DOHH2 (cell line): ENCODE measurements at regions not wholly inside any gene's neighbourhood (a gene's known extent, or its start where the extent isn't known, plus 50 kb on each side); places are given as distances from the start of the nearest gene placed in this dataset.

Experiments
- H3F3A ChIP-seq: fragments of 200-600 bp; sonication (generic), shearing (Covaris generic); 2 replicates; pipeline ENCODE4 v1.6.0; 2016; ENCODE audit warnings: antibody characterized with exemption, mild to moderate bottlenecking; ENCODE audit not compliant: control insufficient read depth, insufficient read depth
- H3K27ac ChIP-seq: fragments of 200-600 bp; sonication (generic); 2 replicates; pipeline ENCODE4 v1.5.1; 2014; ENCODE audit warnings: low read depth, mild to moderate bottlenecking, low read length, moderate library complexity
- H3K27me3 ChIP-seq: fragments of 200-600 bp; sonication (generic); 2 replicates; pipeline ENCODE4 v1.6.1; 2014; ENCODE audit warnings: mild to moderate bottlenecking, low read length, mixed read lengths; ENCODE audit not compliant: control insufficient read depth
- H3K36me3 ChIP-seq: fragments of 200-600 bp; sonication (generic); 2 replicates; pipeline ENCODE4 v1.6.1; 2014; ENCODE audit warnings: mild to moderate bottlenecking, low read length, moderate library complexity, mixed read lengths; ENCODE audit not compliant: control insufficient read depth
- H3K4me1 ChIP-seq: fragments of 200-600 bp; sonication (generic); 2 replicates; pipeline ENCODE4 v1.6.1; 2014; ENCODE audit warnings: mild to moderate bottlenecking, low read length, mixed read lengths; ENCODE audit not compliant: control insufficient read depth
- H3K4me2 ChIP-seq: fragments of 200-600 bp; sonication (generic); 2 replicates; pipeline ENCODE4 v1.6.0; 2014; ENCODE audit warnings: mild to moderate bottlenecking, low read length, moderate library complexity
- H3K4me3 ChIP-seq: fragments of 200-600 bp; sonication (generic); 2 replicates; pipeline ENCODE4 v1.5.1; 2014; ENCODE audit warnings: mild to moderate bottlenecking, low read length, mixed read lengths
- H3K79me2 ChIP-seq: fragments of 200-600 bp; sonication (generic); 2 replicates; pipeline ENCODE4 v1.6.1; 2014; ENCODE audit warnings: mild to moderate bottlenecking, low read length, mixed read lengths; ENCODE audit not compliant: control insufficient read depth
- H3K9me2 ChIP-seq: fragments of 200-600 bp; sonication (generic); replicated peaks from 2 replicates; pipeline ENCODE4 v1.6.1; 2014; ENCODE audit warnings: mild to moderate bottlenecking, low read length, mixed read lengths; ENCODE audit not compliant: control insufficient read depth
- H3K9me3 ChIP-seq: fragments of 200-600 bp; sonication (generic); 2 replicates; pipeline ENCODE4 v1.6.1; 2014; ENCODE audit warnings: antibody characterized with exemption, low read length, mixed read lengths; ENCODE audit not compliant: control insufficient read depth, insufficient read depth
- H4K20me1 ChIP-seq: fragments of 200-600 bp; sonication (generic); 2 replicates; pipeline ENCODE4 v1.6.0; 2014; ENCODE audit warnings: low read depth, mild to moderate bottlenecking, antibody characterized with exemption, low read length, moderate library complexity; ENCODE audit not compliant: control insufficient read depth, insufficient read depth
- EZH2phosphoT487 ChIP-seq: fragments of 200-600 bp; sonication (generic); IDR thresholded peaks from 2 replicates; pipeline ENCODE4 v1.6.1; 2017; ENCODE audit warnings: borderline replicate concordance, mild to moderate bottlenecking, antibody characterized with exemption, low read length, moderate library complexity, mixed read lengths
- TF ChIP-seq, protein P1 (sequence below): fragments of 200-600 bp; sonication (generic); IDR thresholded peaks from one replicate; pipeline ENCODE4 v1.5.1; 2014; ENCODE audit warnings: antibody characterized with exemption, mild to moderate bottlenecking, low read depth, low read length; ENCODE audit not compliant: poor library complexity, severe bottlenecking

DNA sequence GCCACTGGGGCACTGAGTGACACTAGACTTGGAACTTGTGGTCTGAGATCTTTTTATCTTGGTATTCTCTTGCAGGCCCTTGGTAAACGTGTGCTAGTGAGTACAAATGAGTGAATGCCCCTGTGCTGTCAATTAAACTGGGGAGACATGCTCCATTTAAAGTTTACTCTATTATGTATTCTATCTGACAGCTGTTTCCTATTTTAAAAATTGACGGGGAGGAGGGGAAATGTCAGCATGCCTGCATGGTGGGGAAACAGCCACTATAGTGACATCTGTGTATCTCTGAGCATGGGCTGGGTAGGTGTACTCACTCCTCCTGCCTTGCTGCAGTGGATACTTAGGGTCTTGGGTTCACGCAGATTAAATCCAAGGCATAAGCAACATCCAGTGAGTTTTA lies 59.0 kb upstream of the IKBKE start:
- Histone ChIP-seq H3K4me2 (no peak overlapping the region), H3K79me2 (no peaks in the 10 kb centered on the region), H3K4me1 (no peaks in the 10 kb centered on the region), H3K36me3 (peaks cover 3% of the 10 kb centered on the region; the same call in 1 of the 2 replicates), H3K27ac (no peak overlapping the region), H3K9me2 (no peaks in the 10 kb centered on the region), H3F3A (no peaks in the 10 kb centered on the region), H3K27me3 (no peaks in the 10 kb centered on the region), H3K4me3 (no peak overlapping the region), H4K20me1 (no peaks in the 10 kb centered on the region), H3K9me3 (no peaks in the 10 kb centered on the region)
- TF ChIP-seq EZH2phosphoT487: no peak
- TF ChIP-seq, protein P1, sequence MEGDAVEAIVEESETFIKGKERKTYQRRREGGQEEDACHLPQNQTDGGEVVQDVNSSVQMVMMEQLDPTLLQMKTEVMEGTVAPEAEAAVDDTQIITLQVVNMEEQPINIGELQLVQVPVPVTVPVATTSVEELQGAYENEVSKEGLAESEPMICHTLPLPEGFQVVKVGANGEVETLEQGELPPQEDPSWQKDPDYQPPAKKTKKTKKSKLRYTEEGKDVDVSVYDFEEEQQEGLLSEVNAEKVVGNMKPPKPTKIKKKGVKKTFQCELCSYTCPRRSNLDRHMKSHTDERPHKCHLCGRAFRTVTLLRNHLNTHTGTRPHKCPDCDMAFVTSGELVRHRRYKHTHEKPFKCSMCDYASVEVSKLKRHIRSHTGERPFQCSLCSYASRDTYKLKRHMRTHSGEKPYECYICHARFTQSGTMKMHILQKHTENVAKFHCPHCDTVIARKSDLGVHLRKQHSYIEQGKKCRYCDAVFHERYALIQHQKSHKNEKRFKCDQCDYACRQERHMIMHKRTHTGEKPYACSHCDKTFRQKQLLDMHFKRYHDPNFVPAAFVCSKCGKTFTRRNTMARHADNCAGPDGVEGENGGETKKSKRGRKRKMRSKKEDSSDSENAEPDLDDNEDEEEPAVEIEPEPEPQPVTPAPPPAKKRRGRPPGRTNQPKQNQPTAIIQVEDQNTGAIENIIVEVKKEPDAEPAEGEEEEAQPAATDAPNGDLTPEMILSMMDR: no peak

DNA sequence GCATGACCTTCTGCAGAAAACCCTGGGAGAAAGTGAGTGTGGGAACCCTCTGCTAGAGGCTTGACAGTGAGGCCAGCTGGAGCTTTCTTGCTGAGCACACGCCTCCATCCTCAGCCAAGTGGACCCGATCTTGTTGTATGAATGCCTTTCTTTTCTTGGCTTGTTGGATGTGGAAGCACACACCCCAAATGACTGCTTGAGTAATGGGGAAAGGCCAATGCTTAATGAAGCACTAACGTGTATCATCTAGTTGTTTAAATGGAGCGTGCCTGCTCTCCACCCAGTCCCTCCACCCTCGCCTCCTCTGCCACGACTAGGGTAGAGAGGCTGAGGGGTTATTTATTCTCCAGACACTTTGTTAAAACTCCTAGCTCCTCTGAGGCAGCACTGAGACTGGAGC lies 54.3 kb upstream of the IKBKE start:
- Histone ChIP-seq H3K27ac (no peak overlapping the region), H3K36me3 (peaks cover 12% of the 10 kb centered on the region; the same call in 1 of the 2 replicates), H3K4me2 (no peak overlapping the region), H3F3A (no peaks in the 10 kb centered on the region), H3K4me1 (no peaks in the 10 kb centered on the region), H3K27me3 (no peaks in the 10 kb centered on the region), H3K79me2 (no peaks in the 10 kb centered on the region), H3K9me2 (no peaks in the 10 kb centered on the region), H3K4me3 (no peak overlapping the region), H4K20me1 (no peaks in the 10 kb centered on the region), H3K9me3 (no peaks in the 10 kb centered on the region)
- TF ChIP-seq, protein P1: no peak
- TF ChIP-seq EZH2phosphoT487: no peak

DNA sequence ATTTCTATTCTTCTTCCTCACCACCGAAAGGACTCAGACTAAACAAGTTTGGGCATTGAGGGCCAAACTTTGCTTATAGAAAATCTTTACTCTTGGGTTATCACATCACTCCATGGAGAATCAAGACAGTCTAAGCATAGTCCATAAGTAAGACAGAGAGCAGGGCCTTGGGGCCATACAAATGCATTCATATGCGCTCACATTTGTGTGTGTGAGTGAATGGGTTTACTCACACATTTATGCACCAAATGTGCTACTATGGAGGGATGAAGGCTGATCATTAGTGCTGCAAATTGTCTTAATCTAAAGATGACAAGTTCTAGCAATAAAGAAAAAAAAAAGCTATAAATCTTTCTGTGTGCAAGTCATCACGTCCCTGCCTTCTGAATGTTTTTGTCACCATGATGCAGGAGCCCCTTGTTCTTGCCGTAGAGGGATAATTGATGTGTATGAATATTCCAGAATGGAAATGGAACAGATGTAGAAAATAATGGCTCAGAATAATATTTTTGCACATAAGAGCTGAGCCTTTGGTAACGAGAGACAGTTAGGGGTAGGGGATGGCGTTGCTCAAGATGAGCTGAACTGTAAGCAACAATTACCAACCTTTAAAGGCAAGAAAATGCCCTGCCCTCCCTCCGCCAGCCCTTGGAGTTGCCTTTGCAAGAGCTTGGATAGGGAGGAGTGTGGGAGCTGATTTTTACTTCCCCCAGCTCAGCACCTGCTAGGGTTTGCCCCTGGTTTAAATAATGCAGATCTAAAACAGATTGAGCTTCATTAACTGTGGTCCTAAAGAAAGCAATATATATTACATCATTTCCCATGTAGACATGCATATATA lies 52.3 kb upstream of the IKBKE start:
- H3K4me1 ChIP-seq: no peaks in the 10 kb centered on the region
- H3K79me2 ChIP-seq: no peaks in the 10 kb centered on the region
- H3K27ac ChIP-seq: no peak overlapping the region
- no peak for TF ChIP-seq EZH2phosphoT487
- TF ChIP-seq, protein P1: no peak
- peaks cover 14% of the 10 kb centered on the region; the same call in 1 of the 2 replicates for H3K36me3 ChIP-seq
- H3K9me3 ChIP-seq: no peaks in the 10 kb centered on the region
- no peaks in the 10 kb centered on the region for H4K20me1 ChIP-seq
- no peaks in the 10 kb centered on the region for H3K9me2 ChIP-seq
- H3K27me3 ChIP-seq: no peaks in the 10 kb centered on the region
- H3K4me3 ChIP-seq: no peak overlapping the region
- no peak overlapping the region for H3K4me2 ChIP-seq
- no peaks in the 10 kb centered on the region for H3F3A ChIP-seq
